ENCODE measurements at regions not wholly inside any gene's neighbourhood (a gene's known extent, or its start where the extent isn't known, plus 50 kb on each side); places are given as distances from the start of the nearest gene placed in this dataset.

DNA sequence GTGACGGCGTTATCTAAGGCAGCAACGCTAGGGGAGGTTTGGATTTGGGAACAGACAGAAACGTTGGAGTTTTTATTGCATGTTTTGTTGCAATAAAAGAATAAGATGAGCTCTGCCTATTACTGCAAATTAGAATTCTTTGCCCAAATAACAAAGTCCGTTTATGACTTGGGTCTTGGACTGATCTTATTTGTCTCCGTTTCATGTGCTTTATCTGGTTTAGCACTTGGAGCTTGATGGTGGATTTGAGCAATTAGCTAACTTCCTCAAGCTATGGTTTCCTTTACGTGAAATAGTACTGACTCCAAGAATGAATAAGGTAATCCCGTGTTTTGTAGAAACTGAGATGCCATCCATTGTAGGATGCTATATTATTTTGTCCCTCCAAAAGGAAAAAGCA, 233.0 kb upstream of the IRX5 start:
- no peak overlapping the region for H3K27ac Mint-ChIP-seq
- CTCF ChIA-PET: no interaction called here
- no peaks in the 10 kb centered on the region for H3K27me3 Mint-ChIP-seq
- no peaks in the 10 kb centered on the region for H3K9me3 Mint-ChIP-seq (ENCODE audit: low read depth)
- H3K4me1 Mint-ChIP-seq: no peaks in the 10 kb centered on the region
- no peak overlapping the region for H3K4me3 Mint-ChIP-seq
- no peaks in the 10 kb centered on the region for H3K36me3 Mint-ChIP-seq
- ATAC-seq (no peak), DNase-seq (no peak)

DNA sequence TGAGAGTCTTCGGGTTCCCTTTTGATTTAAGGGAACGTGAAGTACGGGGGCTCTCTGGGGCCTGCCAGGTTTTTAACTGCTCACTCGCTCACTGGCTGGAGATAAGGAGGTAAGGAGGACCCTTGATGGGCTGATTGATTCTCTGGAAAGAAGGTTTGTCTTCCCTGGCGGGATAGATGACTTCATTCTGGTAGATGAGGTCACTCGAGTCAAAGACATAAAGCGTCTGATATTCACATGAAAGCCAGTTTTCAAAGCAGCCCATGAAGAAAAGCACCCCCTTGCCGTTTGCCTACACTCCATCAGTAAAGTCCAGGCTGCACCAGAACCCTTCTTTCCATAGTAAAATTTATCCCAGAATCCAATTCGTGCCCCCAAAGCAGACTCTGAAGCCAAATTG, 233.7 kb upstream of the IRX5 start:
- CTCF ChIA-PET: no interaction called here
- DNase-seq (no peak), ATAC-seq (no peak)
- H3K4me3 Mint-ChIP-seq: no peak overlapping the region
- H3K36me3 Mint-ChIP-seq: no peaks in the 10 kb centered on the region
- H3K27me3 Mint-ChIP-seq: no peaks in the 10 kb centered on the region
- H3K4me1 Mint-ChIP-seq: no peaks in the 10 kb centered on the region
- no peak overlapping the region for H3K27ac Mint-ChIP-seq
- no peaks in the 10 kb centered on the region for H3K9me3 Mint-ChIP-seq (ENCODE audit: low read depth)

DNA sequence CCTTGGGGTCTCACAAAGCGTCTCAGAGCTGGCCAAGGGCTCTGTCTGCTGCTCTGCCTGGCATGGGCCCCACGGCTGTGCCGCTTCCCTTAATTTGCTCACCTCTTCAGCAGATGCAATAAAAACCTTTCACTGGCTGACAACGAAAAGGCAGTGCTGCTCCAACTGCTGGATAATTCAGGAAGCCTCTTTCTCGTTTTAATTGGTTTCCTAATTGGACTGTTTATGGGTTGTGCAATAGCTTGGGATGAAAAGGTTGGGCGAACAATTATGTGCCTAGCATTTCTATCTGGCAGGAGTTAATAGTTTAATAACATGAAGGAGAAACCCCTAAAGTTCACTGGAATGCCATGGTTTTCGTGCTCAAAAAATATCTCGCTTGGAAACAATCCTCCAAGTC, 234.1 kb upstream of the IRX5 start:
- no peaks in the 10 kb centered on the region for H3K27me3 Mint-ChIP-seq
- H3K9me3 Mint-ChIP-seq (ENCODE audit: low read depth): no peaks in the 10 kb centered on the region
- ATAC-seq (no peak), DNase-seq (no peak)
- CTCF ChIA-PET: no interaction called here
- no peaks in the 10 kb centered on the region for H3K4me1 Mint-ChIP-seq
- no peaks in the 10 kb centered on the region for H3K36me3 Mint-ChIP-seq
- no peak overlapping the region for H3K27ac Mint-ChIP-seq
- H3K4me3 Mint-ChIP-seq: no peak overlapping the region

DNA sequence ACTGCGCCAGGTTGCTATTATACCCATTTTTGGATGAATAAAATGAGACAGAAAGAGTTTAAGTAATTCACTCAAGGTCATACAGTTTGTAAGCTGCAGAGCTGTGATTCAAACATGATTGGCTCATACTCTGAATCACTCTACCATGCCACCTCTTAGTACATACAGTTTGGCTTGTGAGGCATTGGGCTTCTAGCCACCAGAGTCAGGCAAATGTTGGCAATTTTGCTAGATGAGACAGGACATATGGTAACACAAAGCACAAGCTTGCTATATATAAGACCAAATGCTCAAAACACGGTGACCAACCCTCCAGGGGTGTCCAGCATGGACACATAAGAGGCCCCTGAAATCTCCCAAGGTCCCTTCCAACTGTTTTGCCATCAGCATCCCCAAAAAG, 236.0 kb upstream of the IRX5 start:
- no peak for ATAC-seq
- no peak overlapping the region for H3K4me3 Mint-ChIP-seq
- no peak overlapping the region for H3K27ac Mint-ChIP-seq

DNA sequence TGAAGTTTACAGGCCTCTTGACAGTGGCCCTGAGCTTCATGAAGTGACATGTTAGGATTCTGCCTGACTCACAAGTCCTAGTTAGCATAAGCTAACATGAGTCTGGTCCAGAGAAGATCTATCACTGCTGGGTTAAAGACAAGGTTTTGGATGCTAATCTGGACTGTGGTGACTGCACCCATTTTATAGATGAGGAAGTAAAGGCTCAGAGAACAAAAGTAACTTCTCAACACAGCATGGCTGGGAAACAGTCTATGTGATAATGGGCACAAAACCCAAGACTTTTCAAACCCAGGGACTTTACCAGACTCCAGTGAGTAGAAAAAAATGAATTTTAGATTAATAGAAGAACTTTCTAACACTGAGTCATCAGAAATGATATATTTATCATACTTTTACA, 236.8 kb upstream of the IRX5 start:
- no peak overlapping the region for H3K27ac Mint-ChIP-seq
- H3K27me3 Mint-ChIP-seq: no peaks in the 10 kb centered on the region
- no peaks in the 10 kb centered on the region for H3K36me3 Mint-ChIP-seq
- no peak for DNase-seq
- CTCF ChIA-PET: no interaction called here
- no peak overlapping the region for H3K4me3 Mint-ChIP-seq
- no peaks in the 10 kb centered on the region for H3K9me3 Mint-ChIP-seq (ENCODE audit: low read depth)
- no peak for ATAC-seq
- no peaks in the 10 kb centered on the region for H3K4me1 Mint-ChIP-seq

More for the DNA sequence above, 236.0 kb upstream of the IRX5 start:
- CTCF ChIA-PET: no interaction called here
- Mint-ChIP-seq H3K4me1 (no peaks in the 10 kb centered on the region), H3K27me3 (no peaks in the 10 kb centered on the region), H3K9me3 (ENCODE audit: low read depth) (no peaks in the 10 kb centered on the region), H3K36me3 (no peaks in the 10 kb centered on the region)
- DNase-seq: no peak

DNA sequence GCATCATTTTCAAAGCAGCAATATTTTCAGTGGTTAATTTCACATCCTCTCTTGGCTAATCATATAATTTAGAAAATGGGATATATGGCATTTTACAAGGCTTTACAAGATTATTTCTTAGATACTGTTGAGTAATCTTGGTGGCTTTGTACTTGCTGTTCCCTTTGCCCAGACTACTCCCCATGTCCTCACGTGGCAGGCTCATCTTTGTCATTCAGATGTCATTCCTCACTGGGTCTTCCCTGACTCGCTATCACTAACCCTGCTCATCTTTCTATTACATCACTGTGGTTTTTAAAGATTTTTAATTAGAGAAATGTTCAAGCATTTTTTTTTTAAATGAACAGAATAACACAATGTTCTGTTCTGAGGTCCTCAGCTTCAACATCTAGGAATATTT, 240.0 kb upstream of the IRX5 start:
- no peaks in the 10 kb centered on the region for H3K9me3 Mint-ChIP-seq (ENCODE audit: low read depth)
- no peaks in the 10 kb centered on the region for H3K36me3 Mint-ChIP-seq
- DNase-seq (no peak), ATAC-seq (no peak)
- H3K4me3 Mint-ChIP-seq: no peak overlapping the region
- H3K27ac Mint-ChIP-seq: no peak overlapping the region
- H3K27me3 Mint-ChIP-seq: no peaks in the 10 kb centered on the region
- H3K4me1 Mint-ChIP-seq: no peaks in the 10 kb centered on the region
- CTCF ChIA-PET: no interaction called here

DNA sequence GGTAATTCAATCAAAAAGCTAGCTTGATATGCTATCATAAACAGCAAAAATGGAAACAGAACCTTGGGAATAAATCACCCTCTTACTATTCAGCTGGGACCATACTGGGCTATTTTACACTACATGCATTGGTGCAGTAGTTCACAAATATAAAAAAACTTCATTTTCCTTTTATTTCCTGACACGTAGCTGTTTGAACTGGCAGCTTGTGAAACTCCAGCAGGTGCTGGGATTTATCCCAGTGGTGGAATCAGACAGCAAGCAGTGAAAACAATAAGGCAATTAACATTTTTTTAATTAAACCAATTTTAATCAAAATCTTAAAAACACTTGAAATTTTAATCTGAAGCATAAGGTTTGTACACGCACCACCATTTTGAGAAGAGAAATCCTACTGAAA, 240.4 kb upstream of the IRX5 start:
- DNase-seq (no peak), ATAC-seq (no peak)
- Mint-ChIP-seq H3K9me3 (ENCODE audit: low read depth) (no peaks in the 10 kb centered on the region), H3K27me3 (no peaks in the 10 kb centered on the region), H3K36me3 (no peaks in the 10 kb centered on the region), H3K4me1 (no peaks in the 10 kb centered on the region), H3K4me3 (no peak overlapping the region), H3K27ac (no peak overlapping the region)
- CTCF ChIA-PET: no interaction called here

DNA sequence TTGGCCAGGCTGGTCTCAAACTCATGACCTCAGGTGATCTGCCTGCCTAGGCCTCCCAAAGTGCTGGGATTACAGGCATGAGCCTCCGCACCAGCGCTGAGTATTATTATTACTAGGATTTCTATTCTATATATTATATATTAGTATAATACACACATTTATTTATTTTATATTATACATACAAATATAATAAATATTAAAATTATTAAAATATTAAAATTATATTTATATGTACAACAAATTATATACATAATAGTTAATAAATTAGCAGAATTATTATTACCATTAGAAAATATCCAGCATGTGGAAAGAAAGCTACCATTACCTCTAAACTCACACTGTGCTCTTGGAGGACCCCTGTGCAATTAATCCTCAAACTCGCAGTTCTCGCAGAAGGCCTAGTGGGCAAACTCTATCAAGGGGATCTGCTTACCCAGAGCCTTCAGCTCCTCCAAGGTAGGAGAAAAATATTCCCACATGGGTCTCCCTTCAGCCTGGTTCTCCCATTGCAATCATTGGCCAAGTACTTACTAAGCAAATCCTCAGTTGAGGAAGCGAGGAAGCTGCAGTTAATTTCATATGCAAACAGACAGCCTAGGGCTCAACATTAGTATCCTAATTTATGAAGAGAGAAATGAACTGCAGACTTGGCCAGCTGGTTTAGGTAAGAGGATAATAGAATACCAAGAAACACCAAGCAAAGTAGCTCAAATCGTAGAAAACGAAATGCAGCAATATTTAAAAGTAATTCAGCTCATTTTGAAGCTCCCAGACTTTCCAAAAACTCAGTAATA, 241.4 kb upstream of the IRX5 start:
- H3K27me3 Mint-ChIP-seq: no peaks in the 10 kb centered on the region
- DNase-seq (no peak), ATAC-seq (no peak)
- no peaks in the 10 kb centered on the region for H3K36me3 Mint-ChIP-seq
- CTCF ChIA-PET: no interaction called here
- H3K4me1 Mint-ChIP-seq: no peaks in the 10 kb centered on the region
- no peak overlapping the region for H3K4me3 Mint-ChIP-seq
- H3K27ac Mint-ChIP-seq: no peak overlapping the region
- no peaks in the 10 kb centered on the region for H3K9me3 Mint-ChIP-seq (ENCODE audit: low read depth)

DNA sequence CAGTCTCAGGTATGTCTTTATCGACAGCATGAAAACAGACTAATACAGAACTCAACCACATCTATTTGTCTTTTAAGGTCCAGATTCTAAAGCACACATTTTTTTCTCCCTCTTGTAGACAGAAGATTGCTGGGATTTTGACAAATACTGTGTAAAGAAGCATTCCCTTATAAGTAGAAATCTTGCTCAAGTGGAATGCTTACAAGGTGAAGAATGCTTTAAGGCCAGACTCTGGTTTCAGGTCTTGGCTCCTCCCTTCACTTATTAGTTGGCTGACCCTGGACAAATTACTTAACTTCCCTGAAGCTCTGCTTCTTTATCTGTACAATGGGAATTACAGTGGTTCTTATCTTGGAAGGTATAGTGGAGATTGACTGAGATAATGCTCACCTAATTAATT, 242.3 kb upstream of the IRX5 start:
- H3K36me3 Mint-ChIP-seq: no peaks in the 10 kb centered on the region

DNA sequence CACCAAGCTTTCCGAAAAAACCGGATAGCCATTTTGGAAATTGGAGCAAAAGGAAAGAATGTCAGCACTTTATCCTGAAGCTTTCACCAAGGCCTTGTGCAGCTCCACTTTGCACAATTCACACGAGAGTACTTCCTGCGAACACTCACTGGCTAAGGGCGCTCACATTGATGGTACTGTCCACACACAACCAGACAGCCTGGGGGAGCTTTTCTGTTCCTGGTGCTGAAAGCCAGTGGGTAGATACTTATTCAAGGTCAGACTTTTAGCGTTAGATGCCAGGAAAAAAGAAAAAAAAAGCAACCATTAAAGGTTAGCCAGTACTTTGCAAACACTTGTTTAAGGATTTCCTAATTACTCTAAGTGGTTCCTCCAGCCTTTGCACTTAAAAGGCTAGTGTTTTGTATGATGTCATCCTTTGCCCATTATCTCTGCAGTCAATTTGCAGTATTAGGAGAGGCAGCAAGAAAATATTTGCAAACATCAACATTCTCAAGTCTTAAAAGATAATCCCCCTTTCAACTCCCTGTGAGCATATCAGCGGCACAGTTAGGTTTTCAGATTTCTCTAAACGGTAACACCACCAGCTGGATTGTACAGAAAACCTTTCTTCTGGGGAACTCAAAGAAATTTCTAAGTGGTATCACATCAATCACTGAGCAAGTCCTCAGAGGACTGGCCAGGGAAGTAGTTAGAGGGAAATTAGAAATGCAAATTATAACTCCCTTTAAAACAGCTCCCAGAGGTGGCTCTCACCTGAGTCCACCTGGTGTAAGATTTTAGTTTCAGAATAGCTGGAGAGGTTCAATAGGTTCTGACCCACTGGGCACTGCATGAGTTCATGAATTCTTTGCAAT, 243.4 kb upstream of the IRX5 start:
- H3K9me3 Mint-ChIP-seq (ENCODE audit: low read depth): no peaks in the 10 kb centered on the region
- ATAC-seq (no peak), DNase-seq (no peak)
- H3K4me1 Mint-ChIP-seq: no peaks in the 10 kb centered on the region
- H3K4me3 Mint-ChIP-seq: no peak overlapping the region
- CTCF ChIA-PET: no interaction called here
- no peaks in the 10 kb centered on the region for H3K27me3 Mint-ChIP-seq
- H3K36me3 Mint-ChIP-seq: no peaks in the 10 kb centered on the region
- H3K27ac Mint-ChIP-seq: no peak overlapping the region

More for the DNA sequence above, 242.3 kb upstream of the IRX5 start:
- no peak for ATAC-seq
- no peaks in the 10 kb centered on the region for H3K4me1 Mint-ChIP-seq
- H3K27me3 Mint-ChIP-seq: no peaks in the 10 kb centered on the region
- H3K4me3 Mint-ChIP-seq: no peak overlapping the region
- H3K9me3 Mint-ChIP-seq (ENCODE audit: low read depth): no peaks in the 10 kb centered on the region
- no peak overlapping the region for H3K27ac Mint-ChIP-seq
- DNase-seq: no peak
- CTCF ChIA-PET: no interaction called here

DNA sequence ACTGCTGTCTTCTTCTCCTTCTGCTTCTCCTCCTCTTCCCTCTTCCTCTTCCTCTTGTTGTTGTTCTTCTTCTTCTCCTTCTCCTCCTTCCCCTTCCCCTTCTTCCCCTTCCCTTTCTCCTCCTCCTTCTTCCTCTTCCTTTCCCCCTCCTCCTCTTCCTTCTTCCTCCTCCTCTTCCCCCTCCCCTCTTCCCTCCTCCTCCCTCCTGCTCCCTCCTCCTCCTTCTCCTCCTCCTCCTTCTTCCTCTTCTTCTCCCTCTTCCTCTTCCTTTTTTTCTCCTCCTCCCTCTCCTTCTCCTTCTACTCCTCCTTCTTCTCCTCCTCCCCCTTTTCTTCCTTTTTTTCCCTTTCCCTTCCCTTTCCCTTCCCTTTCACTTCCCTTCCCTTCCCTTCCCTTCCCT, 245.0 kb upstream of the IRX5 start:
- Mint-ChIP-seq H3K9me3 (ENCODE audit: low read depth) (no peaks in the 10 kb centered on the region), H3K36me3 (no peaks in the 10 kb centered on the region), H3K4me3 (no peak overlapping the region), H3K4me1 (no peaks in the 10 kb centered on the region), H3K27me3 (no peaks in the 10 kb centered on the region), H3K27ac (no peak overlapping the region)
- DNase-seq (no peak), ATAC-seq (no peak)
- CTCF ChIA-PET: no interaction called here

DNA sequence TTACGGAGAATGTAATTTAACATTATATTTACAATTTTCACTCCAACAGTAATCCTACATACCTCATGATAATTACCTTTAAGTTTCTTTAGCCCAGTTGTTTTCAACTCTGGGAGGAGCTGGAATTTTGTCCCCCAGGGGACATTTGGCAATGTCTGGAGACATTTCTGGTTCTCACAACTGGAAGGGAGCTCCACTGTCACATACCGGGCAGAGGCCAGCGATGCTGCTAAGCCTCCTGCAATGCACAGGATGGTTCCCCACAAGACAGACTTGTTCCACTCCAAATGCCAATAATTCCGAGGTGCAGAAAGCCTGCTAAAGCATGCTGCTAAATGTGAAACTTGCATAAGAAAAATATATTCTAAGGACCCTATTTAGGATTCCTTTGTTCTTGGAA, 251.1 kb upstream of the IRX5 start:
- no peak overlapping the region for H3K4me3 Mint-ChIP-seq
- DNase-seq (no peak), ATAC-seq (no peak)

DNA sequence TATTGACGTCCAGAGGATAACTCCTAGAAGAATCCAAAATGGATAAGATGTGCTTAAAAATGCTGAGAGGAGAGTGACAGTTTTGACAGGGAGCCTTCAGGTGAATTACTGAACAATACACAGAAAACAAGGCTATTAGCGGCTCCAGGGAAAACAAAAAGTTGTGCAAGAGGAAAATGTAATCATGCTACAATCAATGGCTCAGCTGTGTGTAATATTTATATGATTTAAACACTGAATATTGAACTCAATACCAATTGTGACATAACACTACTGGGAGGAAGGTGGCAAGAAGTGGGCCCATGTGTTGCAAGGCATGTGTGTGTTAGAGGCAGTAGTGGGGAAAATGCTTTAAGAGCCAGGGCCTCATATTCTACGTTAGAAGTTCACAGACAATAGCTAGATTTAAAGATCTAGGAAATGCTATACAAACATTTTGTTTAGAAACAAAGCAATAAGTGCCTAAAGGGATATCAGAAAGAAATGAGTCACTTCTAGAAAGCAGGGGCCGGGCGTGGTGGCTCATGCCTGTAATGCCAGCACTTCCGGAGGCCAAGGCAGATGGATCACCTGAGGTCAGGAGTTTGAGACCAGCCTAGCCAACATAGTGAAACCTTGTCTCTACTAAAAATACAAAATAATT, 253.2 kb upstream of the IRX5 start:
- no peak for ATAC-seq
- CTCF ChIA-PET: no interaction called here
- no peaks in the 10 kb centered on the region for H3K4me1 Mint-ChIP-seq
- DNase-seq: no peak
- H3K27ac Mint-ChIP-seq: no peak overlapping the region
- H3K9me3 Mint-ChIP-seq (ENCODE audit: low read depth): no peaks in the 10 kb centered on the region
- H3K27me3 Mint-ChIP-seq: no peaks in the 10 kb centered on the region
- no peaks in the 10 kb centered on the region for H3K36me3 Mint-ChIP-seq
- H3K4me3 Mint-ChIP-seq: no peak overlapping the region

More for the DNA sequence above, 251.1 kb upstream of the IRX5 start:
- H3K27ac Mint-ChIP-seq: no peak overlapping the region
- H3K27me3 Mint-ChIP-seq: no peaks in the 10 kb centered on the region
- H3K36me3 Mint-ChIP-seq: no peaks in the 10 kb centered on the region
- H3K4me1 Mint-ChIP-seq: no peaks in the 10 kb centered on the region
- H3K9me3 Mint-ChIP-seq (ENCODE audit: low read depth): no peaks in the 10 kb centered on the region
- CTCF ChIA-PET: no interaction called here

DNA sequence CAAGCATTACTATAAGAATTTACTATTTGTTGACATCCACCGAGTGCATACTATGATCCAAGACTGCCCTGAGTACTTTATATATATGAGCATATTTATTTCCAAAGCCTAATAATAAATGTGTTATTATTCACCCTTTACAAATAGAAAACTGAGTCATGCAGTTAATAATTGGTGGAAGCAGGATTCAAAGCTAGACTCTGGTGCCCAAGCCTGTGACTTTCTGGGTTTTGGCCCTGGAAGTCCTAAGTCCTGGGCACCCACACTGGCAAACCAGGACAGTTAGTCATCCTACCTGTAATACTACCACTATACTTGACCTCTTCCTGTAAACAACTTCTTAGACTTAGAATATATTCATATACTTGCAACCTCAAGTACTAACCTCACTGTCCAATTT, 257.4 kb upstream of the IRX5 start:
- ATAC-seq: no peak

More for the DNA sequence above, 257.4 kb upstream of the IRX5 start:
- CTCF ChIA-PET: no interaction called here
- H3K4me3 Mint-ChIP-seq: no peak overlapping the region
- H3K9me3 Mint-ChIP-seq (ENCODE audit: low read depth): no peaks in the 10 kb centered on the region
- no peak for DNase-seq
- no peaks in the 10 kb centered on the region for H3K36me3 Mint-ChIP-seq
- H3K27ac Mint-ChIP-seq: no peak overlapping the region
- H3K4me1 Mint-ChIP-seq: no peaks in the 10 kb centered on the region
- H3K27me3 Mint-ChIP-seq: no peaks in the 10 kb centered on the region
